HUES48 (cell line): ENCODE measurements at regions not wholly inside any gene's neighbourhood (a gene's known extent, or its start where the extent isn't known, plus 50 kb on each side); places are given as distances from the start of the nearest gene placed in this dataset.

ENCODE experiments used
- H3K27ac ChIP-seq: one replicate; pipeline ENCODE4 v1.7.0; 2013; ENCODE audit warnings: low read depth, low read length, inconsistent platforms
- H3K27me3 ChIP-seq: 2 replicates; pipeline ENCODE4 v1.6.1; 2013; ENCODE audit warnings: mild to moderate bottlenecking, low read length; ENCODE audit not compliant: control insufficient read depth, insufficient read depth
- H3K36me3 ChIP-seq: 2 replicates; pipeline ENCODE4 v1.6.1; 2013; ENCODE audit warnings: low read length; ENCODE audit not compliant: control insufficient read depth, insufficient read depth
- H3K4me1 ChIP-seq: 2 replicates; pipeline ENCODE4 v1.6.1; 2013; ENCODE audit warnings: mild to moderate bottlenecking, low read length; ENCODE audit not compliant: control insufficient read depth, insufficient read depth
- H3K4me3 ChIP-seq: 2 replicates; pipeline ENCODE4 v1.5.1; 2013; ENCODE audit warnings: mild to moderate bottlenecking, low read depth, low read length
- H3K9ac ChIP-seq: 2 replicates; pipeline ENCODE4 v1.6.1; 2013; ENCODE audit warnings: mild to moderate bottlenecking, low read depth, low read length, moderate library complexity
- H3K9me3 ChIP-seq: 2 replicates; pipeline ENCODE4 v1.6.1; 2013; ENCODE audit warnings: low read length; ENCODE audit not compliant: control insufficient read depth, insufficient read depth

- Histone ChIP-seq H3K36me3 (no peaks in the 10 kb centered on the region), H3K9ac (no peak overlapping the region), H3K27ac (no peak overlapping the region), H3K4me1 (peaks cover 6% of the 10 kb centered on the region), H3K9me3 (no peaks in the 10 kb centered on the region), H3K27me3 (0 out of 2 replicates have a peak, but pooled peaks cover 4% of the 10 kb centered on the region), H3K4me3 (no peak overlapping the region)
These were observed 167.5 kb upstream of the UMPS start for GRCh38 chr3:124562769-124563168.

DNA sequence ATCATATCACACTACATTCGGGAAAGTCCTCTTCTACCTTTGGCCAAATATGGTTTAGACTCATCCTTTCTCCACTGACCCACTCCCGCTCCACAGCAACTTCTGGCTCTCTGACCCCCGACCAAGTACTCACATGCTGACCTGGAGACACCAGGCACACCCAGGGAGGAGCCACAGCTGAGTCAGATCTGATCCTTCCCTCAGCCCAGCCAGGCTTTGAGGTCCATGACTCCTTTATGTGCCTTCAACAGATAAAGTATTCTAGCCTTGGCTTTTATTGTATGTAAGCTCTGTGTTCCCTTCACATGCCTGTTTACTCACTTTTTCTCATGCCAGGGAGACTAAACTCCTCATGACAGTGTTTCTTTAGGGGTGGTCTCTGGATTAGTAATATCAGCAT is 166.9 kb upstream of the UMPS start:
- no peak overlapping the region for H3K27ac ChIP-seq
- peaks cover 3% of the 10 kb centered on the region; the same call in 1 of the 2 replicates for H3K4me1 ChIP-seq
- 0 out of 2 replicates have a peak, but pooled peaks cover 4% of the 10 kb centered on the region for H3K27me3 ChIP-seq
- no peaks in the 10 kb centered on the region for H3K36me3 ChIP-seq
- no peak overlapping the region for H3K4me3 ChIP-seq
- H3K9me3 ChIP-seq = no peaks in the 10 kb centered on the region
- H3K9ac ChIP-seq = no peak overlapping the region

DNA sequence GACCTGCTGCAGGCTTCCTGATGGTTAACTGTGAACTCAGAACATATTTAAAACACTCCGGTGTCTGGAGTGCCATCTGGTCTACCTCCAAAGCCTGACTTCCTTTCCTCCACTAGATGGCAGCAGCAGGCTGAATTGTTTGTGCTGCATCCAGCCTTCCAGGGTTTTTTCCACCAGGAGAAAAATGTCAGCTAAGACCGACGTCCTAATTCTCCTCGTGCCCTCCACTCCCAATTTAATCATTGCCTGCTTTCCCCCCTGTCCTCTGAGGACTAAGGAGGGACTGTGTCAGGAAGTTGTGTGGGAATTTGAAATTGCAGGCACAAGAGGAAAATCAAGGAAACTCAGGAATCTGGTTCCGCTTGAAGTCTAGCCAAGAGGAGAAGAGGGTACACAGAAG is 165.2 kb upstream of the UMPS start:
- no peak overlapping the region for H3K9ac ChIP-seq
- no peak overlapping the region for H3K27ac ChIP-seq
- H3K4me1 ChIP-seq = peaks cover 3% of the 10 kb centered on the region; the same call in 1 of the 2 replicates
- H3K36me3 ChIP-seq = no peaks in the 10 kb centered on the region
- no peaks in the 10 kb centered on the region for H3K9me3 ChIP-seq
- 0 out of 2 replicates have a peak, but pooled peaks cover 4% of the 10 kb centered on the region for H3K27me3 ChIP-seq
- no peak overlapping the region for H3K4me3 ChIP-seq

GRCh38 chr3:124565551-124565950 is 164.7 kb upstream of the UMPS start:
- no peak overlapping the region for H3K27ac ChIP-seq
- H3K27me3 ChIP-seq = 0 out of 2 replicates have a peak, but pooled peaks cover 4% of the 10 kb centered on the region
- H3K36me3 ChIP-seq = no peaks in the 10 kb centered on the region
- no peak overlapping the region for H3K9ac ChIP-seq
- no peaks in the 10 kb centered on the region for H3K9me3 ChIP-seq
- peaks cover 3% of the 10 kb centered on the region; the same call in 1 of the 2 replicates for H3K4me1 ChIP-seq
- no peak overlapping the region for H3K4me3 ChIP-seq

- Histone ChIP-seq H3K27me3 (0 out of 2 replicates have a peak, but pooled peaks cover 4% of the 10 kb centered on the region), H3K27ac (no peak overlapping the region), H3K4me1 (peaks cover 3% of the 10 kb centered on the region; the same call in 1 of the 2 replicates), H3K9ac (no peak overlapping the region), H3K4me3 (no peak overlapping the region), H3K9me3 (no peaks in the 10 kb centered on the region), H3K36me3 (no peaks in the 10 kb centered on the region)
These were observed 163.6 kb upstream of the UMPS start for GRCh38 chr3:124566701-124567100.

DNA sequence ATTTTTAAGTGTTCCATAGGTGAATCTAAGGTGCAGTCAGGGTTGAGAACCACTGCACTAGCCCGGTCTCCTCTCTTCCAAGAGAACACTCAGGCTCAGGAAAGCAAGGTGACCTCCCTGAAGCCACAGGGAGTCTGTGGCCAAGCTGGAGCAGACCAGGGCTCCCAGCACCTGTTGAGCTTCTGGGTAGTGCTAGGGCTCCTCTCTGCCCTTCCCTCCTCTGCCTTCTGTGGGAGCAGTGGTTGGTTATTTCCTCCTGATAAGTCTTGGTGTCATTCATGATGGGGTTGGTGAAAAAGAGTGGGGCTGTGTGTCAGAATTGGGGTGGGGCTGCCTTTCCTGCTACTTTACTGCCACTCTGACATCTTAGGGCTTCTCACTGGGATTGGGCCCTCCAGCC is 163.1 kb upstream of the UMPS start:
- H3K27me3 ChIP-seq = 0 out of 2 replicates have a peak, but pooled peaks cover 4% of the 10 kb centered on the region
- no peak overlapping the region for H3K4me3 ChIP-seq
- no peaks in the 10 kb centered on the region for H3K9me3 ChIP-seq
- peaks cover 3% of the 10 kb centered on the region; the same call in 1 of the 2 replicates for H3K4me1 ChIP-seq
- H3K36me3 ChIP-seq = no peaks in the 10 kb centered on the region
- H3K9ac ChIP-seq = no peak overlapping the region
- H3K27ac ChIP-seq = no peak overlapping the region

GRCh38 chr3:124569761-124570160 is 160.5 kb upstream of the UMPS start:
- H3K36me3 ChIP-seq = no peaks in the 10 kb centered on the region
- H3K27ac ChIP-seq = no peak overlapping the region
- H3K4me1 ChIP-seq = peaks cover 3% of the 10 kb centered on the region; the same call in 1 of the 2 replicates
- H3K27me3 ChIP-seq = 0 out of 2 replicates have a peak, but pooled peaks cover 4% of the 10 kb centered on the region
- H3K9me3 ChIP-seq = no peaks in the 10 kb centered on the region
- no peak overlapping the region for H3K9ac ChIP-seq
- H3K4me3 ChIP-seq = no peak overlapping the region

GRCh38 chr3:124570232-124570631 is 160.0 kb upstream of the UMPS start:
- H3K27me3 ChIP-seq = 0 out of 2 replicates have a peak, but pooled peaks cover 3% of the 10 kb centered on the region
- no peak overlapping the region for H3K9ac ChIP-seq
- H3K4me1 ChIP-seq = peaks cover under 1% of the 10 kb centered on the region; the same call in 1 of the 2 replicates
- H3K27ac ChIP-seq = no peak overlapping the region
- H3K4me3 ChIP-seq = no peak overlapping the region
- no peaks in the 10 kb centered on the region for H3K9me3 ChIP-seq
- no peaks in the 10 kb centered on the region for H3K36me3 ChIP-seq

- Histone ChIP-seq H3K9ac (no peak overlapping the region), H3K36me3 (no peaks in the 10 kb centered on the region), H3K27ac (no peak overlapping the region), H3K4me1 (no peaks in the 10 kb centered on the region), H3K9me3 (no peaks in the 10 kb centered on the region), H3K4me3 (no peak overlapping the region), H3K27me3 (no peaks in the 10 kb centered on the region)
These were observed 157.3 kb upstream of the UMPS start for GRCh38 chr3:124572851-124573405.

GRCh38 chr3:124574012-124574411 is 156.2 kb upstream of the UMPS start:
- no peak overlapping the region for H3K4me3 ChIP-seq
- no peaks in the 10 kb centered on the region for H3K4me1 ChIP-seq
- no peaks in the 10 kb centered on the region for H3K36me3 ChIP-seq
- H3K27me3 ChIP-seq = no peaks in the 10 kb centered on the region
- H3K27ac ChIP-seq = no peak overlapping the region
- no peaks in the 10 kb centered on the region for H3K9me3 ChIP-seq
- H3K9ac ChIP-seq = no peak overlapping the region

DNA sequence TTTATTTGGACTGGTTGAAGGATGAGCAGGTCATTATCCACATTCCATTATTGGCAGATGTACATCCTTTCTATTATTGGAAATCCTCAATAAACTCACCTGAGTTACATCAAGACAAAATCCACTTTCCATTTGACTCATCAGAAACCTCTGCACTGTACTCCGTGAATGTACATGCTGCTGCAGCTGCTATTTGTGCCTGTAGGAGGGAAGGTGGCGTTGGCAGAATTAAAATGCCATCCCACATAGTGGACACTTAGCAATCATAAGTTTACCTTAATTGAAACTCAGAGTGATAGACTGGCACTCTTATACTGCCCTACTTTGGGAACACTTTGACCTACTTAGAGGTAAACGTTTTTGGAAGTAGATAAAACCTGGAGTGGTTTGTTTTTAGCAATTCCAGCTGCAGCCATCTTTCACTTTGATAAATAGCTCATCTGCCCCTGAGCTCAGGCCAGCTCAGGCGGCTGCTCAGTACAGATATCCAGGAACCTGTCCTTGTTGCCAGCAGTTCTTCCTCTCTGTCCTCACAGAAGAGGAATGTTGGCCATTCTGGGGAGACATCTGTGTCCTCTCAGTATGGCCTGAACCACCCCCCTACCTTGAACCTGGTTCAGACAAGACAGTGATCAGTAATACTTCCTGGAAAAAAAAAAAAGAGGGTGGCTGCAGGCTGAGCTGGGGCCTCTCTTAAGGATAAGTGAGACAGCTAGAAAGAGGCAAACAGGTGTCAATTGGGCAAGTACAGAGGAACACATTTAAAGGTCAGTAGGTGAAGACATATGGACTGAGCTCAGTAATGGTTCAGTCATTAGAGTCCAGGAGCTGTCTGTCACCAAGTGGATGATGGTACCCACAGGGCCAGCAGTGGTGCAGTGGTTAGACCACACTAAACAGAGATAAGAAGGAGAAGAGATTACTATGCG is 153.4 kb upstream of the UMPS start:
- Histone ChIP-seq H3K9me3 (no peaks in the 10 kb centered on the region), H3K4me3 (no peak overlapping the region), H3K27me3 (no peaks in the 10 kb centered on the region), H3K9ac (no peak overlapping the region), H3K27ac (no peak overlapping the region), H3K36me3 (no peaks in the 10 kb centered on the region), H3K4me1 (no peaks in the 10 kb centered on the region)
